HepG2 (cell line): ENCODE measurements at regions not wholly inside any gene's neighbourhood (a gene's known extent, or its start where the extent isn't known, plus 50 kb on each side); places are given as distances from the start of the nearest gene placed in this dataset.

Experiments used
- ATAC-seq: fragments of 200-7000 bp; cut with Tn5 transposase; 3 replicates; pipeline ENCODE4 v1.9.1; 2020; ENCODE audit warnings: mild to moderate bottlenecking, moderate library complexity
- BruUV-seq: library from RNA; stranded (reverse); fragments of 400-500 nt; replicated peaks from 2 replicates; lab custom pipeline; 2021; lab: Mats Ljungman, UMichigan
- CTCF ChIA-PET: fragments of 300-600 bp; formaldehyde crosslinking; extraction: SDS; loops from one replicate; lab custom pipeline; 2021; ENCODE audit warnings: low total read pairs, inconsistent platforms, low intra/inter-chr PET ratio; lab: Yijun Ruan, JAX
- POLR2A ChIA-PET: fragments of 350-600 bp; sonication (Branson Sonifier 250); formaldehyde crosslinking; loops from one replicate; lab custom pipeline; 2020; ENCODE audit warnings: antibody characterized with exemption, inconsistent platforms; lab: Yijun Ruan, JAX
- DNase-seq: peaks from one replicate; pipeline ENCODE4 v3.0.0-alpha.2; 2015; ENCODE audit warnings: low spot score
- FAIRE-seq: peaks from 3 replicates; lab custom pipeline; 2011; peaks lifted over from hg19 to GRCh38; lab: Jason Lieb, UNC
- H2AFZ ChIP-seq: one replicate; pipeline ENCODE4 v1.6.1; 2011; ENCODE audit warnings: low read length, inconsistent platforms
- H3K27ac ChIP-seq: fragments of 300-600 bp; 3 replicates; pipeline ENCODE4 v1.8.0; 2011; ENCODE audit warnings: mixed run types, mild to moderate bottlenecking, mixed read lengths, low read length, inconsistent platforms; ENCODE audit not compliant: insufficient read depth; ENCODE audit errors: extremely low read length
- H3K27me3 ChIP-seq, 2 experiments: fragments of 200-600 bp in 1 of 2; 2 replicates in 1 of 2; 3 replicates in 1 of 2; pipeline versions ENCODE4 v1.6.0 to v1.8.0; 2011; ENCODE audit warnings: low read length in 2 of 2, mild to moderate bottlenecking in 2 of 2, moderate library complexity in 2 of 2, inconsistent platforms in 1 of 2; ENCODE audit not compliant: insufficient read depth in 2 of 2, control insufficient read depth in 1 of 2
- H3K36me3 ChIP-seq, 2 experiments: fragments of 200-600 bp in 1 of 2; replicated peaks in 1 of 2; 2 replicates in 1 of 2; 3 replicates in 1 of 2; pipeline versions ENCODE4 v1.5.1 to v1.8.0; 2011; ENCODE audit warnings: low read length in 2 of 2, inconsistent platforms in 1 of 2; ENCODE audit not compliant: insufficient read depth in 2 of 2, control insufficient read depth in 1 of 2
- H3K4me1 ChIP-seq: 2 replicates; pipeline ENCODE4 v1.5.1; 2012; ENCODE audit warnings: low read length, inconsistent platforms; ENCODE audit not compliant: insufficient read depth
- H3K4me2 ChIP-seq: 2 replicates; pipeline ENCODE4 v1.6.0; 2011; ENCODE audit warnings: low read depth, low read length, inconsistent platforms
- H3K4me3 ChIP-seq, 3 experiments: fragments of 200-600 bp in 1 of 3; sonication (generic), shearing (Covaris generic) in 1 of 3; replicated peaks in 1 of 3; 2 replicates each; pipeline ENCODE4 v1.5.1; 2011 to 2016; ENCODE audit warnings: low read length in 3 of 3, inconsistent platforms in 2 of 3, low read depth in 2 of 3, mild to moderate bottlenecking in 2 of 3, control low read depth in 1 of 3, mixed read lengths in 1 of 3; ENCODE audit not compliant: insufficient read depth in 1 of 3
- H3K79me2 ChIP-seq: one replicate; pipeline ENCODE4 v1.6.1; 2011; ENCODE audit warnings: low read length, inconsistent platforms; ENCODE audit not compliant: insufficient read depth
- H3K9ac ChIP-seq: 2 replicates; pipeline ENCODE4 v1.6.0; 2011; ENCODE audit warnings: mild to moderate bottlenecking, low read depth, low read length, inconsistent platforms; ENCODE audit not compliant: insufficient read depth
- H3K9me3 ChIP-seq: 2 replicates; pipeline ENCODE4 v1.5.1; 2012; ENCODE audit warnings: mild to moderate bottlenecking, low read length
- H4K20me1 ChIP-seq: 2 replicates; pipeline ENCODE4 v1.6.0; 2011; ENCODE audit warnings: inconsistent platforms, mild to moderate bottlenecking, low read length, moderate library complexity; ENCODE audit not compliant: insufficient read depth
- ARNTL ChIP-seq: sonication (generic); formaldehyde crosslinking; IDR thresholded peaks from 2 replicates; pipeline ENCODE4 v1.4.0; 2020; ENCODE audit warnings: mild to moderate bottlenecking, missing genetic modification reagents
- BCL3 ChIP-seq: sonication (generic); formaldehyde crosslinking; IDR thresholded peaks from 2 replicates; pipeline ENCODE4 v1.5.1; 2020; ENCODE audit warnings: mild to moderate bottlenecking, missing genetic modification reagents, moderate library complexity
- DDIT3 ChIP-seq: sonication (generic); formaldehyde crosslinking; IDR thresholded peaks from 2 replicates; pipeline ENCODE4 v1.4.0; 2020; ENCODE audit warnings: mild to moderate bottlenecking, missing genetic modification reagents
- IRF9 ChIP-seq: sonication (generic); formaldehyde crosslinking; IDR thresholded peaks from 2 replicates; pipeline ENCODE4 v1.8.0; 2022; ENCODE audit warnings: missing genetic modification reagents, mild to moderate bottlenecking, borderline replicate concordance
- MNT ChIP-seq: fragments of 450-650 bp; IDR thresholded peaks from 2 replicates; pipeline ENCODE4 v1.6.1; 2016
- POLR2A ChIP-seq, 2 experiments: IDR thresholded peaks; 2 replicates each; pipeline ENCODE4 v1.6.1; 2011; ENCODE audit warnings: low read depth in 2 of 2, low read length in 2 of 2, mild to moderate bottlenecking in 1 of 2, moderate library complexity in 1 of 2; ENCODE audit not compliant: insufficient read depth in 1 of 2
- POLR2G ChIP-seq: fragments of 200-400 bp; formaldehyde crosslinking; IDR thresholded peaks from 2 replicates; pipeline ENCODE4 v1.6.1; 2018; ENCODE audit warnings: mild to moderate bottlenecking, low read depth, low read length, moderate library complexity
- REXO4 ChIP-seq: sonication (generic); formaldehyde crosslinking; IDR thresholded peaks from 2 replicates; pipeline ENCODE4 v1.8.0; 2022; ENCODE audit warnings: missing genetic modification reagents, mild to moderate bottlenecking, borderline replicate concordance
- SNAPC5 ChIP-seq: sonication (generic); formaldehyde crosslinking; IDR thresholded peaks from 2 replicates; pipeline ENCODE4 v1.8.1; 2023; ENCODE audit warnings: mild to moderate bottlenecking, missing genetic modification reagents, borderline replicate concordance
- TRAFD1 ChIP-seq: sonication (generic); formaldehyde crosslinking; IDR thresholded peaks from 2 replicates; pipeline ENCODE4 v1.5.1; 2020; ENCODE audit warnings: missing genetic modification reagents, mild to moderate bottlenecking, borderline replicate concordance
- ZKSCAN1 ChIP-seq: fragments of 150-350 bp; IDR thresholded peaks from 2 replicates; pipeline ENCODE4 v1.6.1; 2014; ENCODE audit warnings: low read length
- ZNF281 ChIP-seq: sonication (generic); formaldehyde crosslinking; IDR thresholded peaks from 2 replicates; pipeline ENCODE4 v1.4.0; 2020; ENCODE audit warnings: missing genetic modification reagents, borderline replicate concordance
- ZNF883 ChIP-seq: sonication (generic); formaldehyde crosslinking; IDR thresholded peaks from 2 replicates; pipeline ENCODE4 v1.5.1; 2020; ENCODE audit warnings: mild to moderate bottlenecking, missing genetic modification reagents; ENCODE audit errors: not compliant biosample characterization
- WGBS: methylation state at CpG from one replicate; pipeline ENCODE4 v1.1.6; 2017; ENCODE audit warnings: low lambda C conversion rate; 5-methylcytosine and 5-hydroxymethylcytosine counted together
- in situ Hi-C: cut with HindIII; loops from 2 replicates; pipeline ENCODE4 v1.10.0; 2017; ENCODE audit warnings: low pct_unique_long_range_greater_than_20kb; ENCODE audit not compliant: extremely low pct_ligation_motif_present
- intact Hi-C: fragments of 100-400 bp; cut with micrococcal nuclease; formaldehyde crosslinking; loops from one replicate; pipeline ENCODE4 v1.10.0; 2022; ENCODE audit not compliant: unreplicated experiment

GRCh38 chr4:175054980-175055379 is 136.8 kb downstream of the ADAM29 start:
- CTCF ChIA-PET, result no interaction called here
- no peak overlapping the region for H3K4me2 ChIP-seq
- no peak overlapping the region for H3K27ac ChIP-seq
- no peaks in the 10 kb centered on the region for H3K27me3 ChIP-seq
- H3K4me3 ChIP-seq, result no peak overlapping the region
- TF ChIP-seq ZNF883 (CRISPR knock-in tag), result no peak
- no peak for TF ChIP-seq POLR2G
- no peak for TF ChIP-seq ARNTL (CRISPR knock-in tag)
- no peak for TF ChIP-seq DDIT3 (CRISPR knock-in tag)
- TF ChIP-seq SNAPC5 (CRISPR knock-in tag), result no peak
- TF ChIP-seq POLR2A (IDR thresholded peaks at IDR 0.05; ENCODE audit: insufficient read depth in 1 of 2, low read depth in 2 of 2, low read length in 2 of 2), result no peak
- no peak for TF ChIP-seq MNT
- no peak for TF ChIP-seq REXO4 (CRISPR knock-in tag)
- TF ChIP-seq IRF9 (CRISPR knock-in tag), result no peak
- TF ChIP-seq TRAFD1 (CRISPR knock-in tag), result no peak
- no peak for TF ChIP-seq BCL3 (CRISPR knock-in tag)
- TF ChIP-seq ZKSCAN1, result no peak
- TF ChIP-seq ZNF281, result no peak
- H3K4me1 ChIP-seq, result no peaks in the 10 kb centered on the region
- H3K79me2 ChIP-seq, result no peaks in the 10 kb centered on the region
- BruUV-seq, result no TSS peak
- no peak for DNase-seq
- FAIRE-seq, result no peak
- H3K9me3 ChIP-seq, result peaks cover 81% of the 10 kb centered on the region
- H4K20me1 ChIP-seq, result no peaks in the 10 kb centered on the region
- H2AFZ ChIP-seq, result no peak overlapping the region
- POLR2A ChIA-PET, result no interaction called here
- no peaks in the 10 kb centered on the region for H3K36me3 ChIP-seq
- WGBS, result 0% methylated on average over 3 of the region's 3 CpGs
- in situ Hi-C loops, result no loop called here
- no peak overlapping the region for H3K9ac ChIP-seq
- intact Hi-C loops, result no loop called here
- no peak for ATAC-seq
